H9 (cell line): ENCODE measurements at regions not wholly inside any gene's neighbourhood (a gene's known extent, or its start where the extent isn't known, plus 50 kb on each side); places are given as distances from the start of the nearest gene placed in this dataset.

ENCODE experiments used
- DNase-seq: peaks from one replicate; pipeline ENCODE4 v3.0.0-alpha.2; 2017
- H2AFZ ChIP-seq: one replicate; pipeline ENCODE4 v1.6.1; 2013; ENCODE audit warnings: mild to moderate bottlenecking, low read length, control low read depth, moderate library complexity
- H2AK5ac ChIP-seq: 2 replicates; pipeline ENCODE4 v1.6.1; 2013; ENCODE audit warnings: low read length, control low read depth, mixed read lengths; ENCODE audit not compliant: insufficient read length
- H2BK120ac ChIP-seq: one replicate; pipeline ENCODE4 v1.6.1; 2013; ENCODE audit warnings: low read depth, mild to moderate bottlenecking, low read length, control low read depth, inconsistent platforms; ENCODE audit not compliant: poor library complexity, severe bottlenecking
- H2BK12ac ChIP-seq: 2 replicates; pipeline ENCODE4 v1.6.1; 2013; ENCODE audit warnings: low read length, control low read depth, mixed read lengths, low read depth; ENCODE audit not compliant: insufficient read length
- H2BK15ac ChIP-seq: 2 replicates; pipeline ENCODE4 v1.6.1; 2013; ENCODE audit warnings: low read depth, low read length, control low read depth
- H2BK20ac ChIP-seq: one replicate; pipeline ENCODE4 v1.6.1; 2013; ENCODE audit warnings: low read depth, mild to moderate bottlenecking, low read length, control low read depth, inconsistent platforms; ENCODE audit not compliant: poor library complexity, severe bottlenecking
- H2BK5ac ChIP-seq: 2 replicates; pipeline ENCODE4 v1.6.1; 2013; ENCODE audit warnings: low read length, control low read depth, mixed read lengths; ENCODE audit not compliant: insufficient read length
- H3K14ac ChIP-seq: 2 replicates; pipeline ENCODE4 v1.6.1; 2013; ENCODE audit warnings: low read length, control low read depth; ENCODE audit not compliant: insufficient read depth
- H3K18ac ChIP-seq: 2 replicates; pipeline ENCODE4 v1.6.1; 2013; ENCODE audit warnings: low read depth, mild to moderate bottlenecking, mixed read lengths, low read length, control low read depth; ENCODE audit not compliant: insufficient read length
- H3K23ac ChIP-seq: 2 replicates; pipeline ENCODE4 v1.6.1; 2013; ENCODE audit warnings: low read length, control low read depth, mixed read lengths, low read depth; ENCODE audit not compliant: insufficient read length
- H3K23me2 ChIP-seq: 2 replicates; pipeline ENCODE4 v1.6.1; 2013; ENCODE audit warnings: low read depth, mild to moderate bottlenecking, mixed read lengths, low read length, control low read depth; ENCODE audit not compliant: insufficient read length, poor library complexity, severe bottlenecking
- H3K27ac ChIP-seq: 2 replicates; pipeline ENCODE4 v1.5.1; 2013; ENCODE audit warnings: low read length, control low read depth, mixed read lengths, low read depth; ENCODE audit not compliant: insufficient read length
- H3K27me3 ChIP-seq: 2 replicates; pipeline ENCODE4 v1.6.1; 2013; ENCODE audit warnings: low read length, control low read depth, inconsistent platforms; ENCODE audit not compliant: insufficient read depth
- H3K4ac ChIP-seq: 2 replicates; pipeline ENCODE4 v1.6.1; 2013; ENCODE audit warnings: low read depth, mild to moderate bottlenecking, control low read depth, inconsistent platforms, low read length, moderate library complexity
- H3K4me1 ChIP-seq: 2 replicates; pipeline ENCODE4 v1.6.1; 2013; ENCODE audit warnings: low read length, control low read depth, inconsistent platforms; ENCODE audit not compliant: insufficient read depth
- H3K4me2 ChIP-seq: 2 replicates; pipeline ENCODE4 v1.6.1; 2013; ENCODE audit warnings: low read length, control low read depth, mixed read lengths; ENCODE audit not compliant: insufficient read length, insufficient read depth
- H3K56ac ChIP-seq: 2 replicates; pipeline ENCODE4 v1.6.1; 2013; ENCODE audit warnings: low read depth, mild to moderate bottlenecking, mixed read lengths, low read length, control low read depth; ENCODE audit not compliant: insufficient read length
- H3K79me1 ChIP-seq: 2 replicates; pipeline ENCODE4 v1.6.1; 2013; ENCODE audit warnings: low read depth, mild to moderate bottlenecking, moderate library complexity, low read length, control low read depth, inconsistent platforms; ENCODE audit not compliant: insufficient read depth, poor library complexity, severe bottlenecking
- H3K79me2 ChIP-seq: 2 replicates; pipeline ENCODE4 v1.6.1; 2013; ENCODE audit warnings: low read length, control low read depth, inconsistent platforms; ENCODE audit not compliant: insufficient read depth
- H3K9ac ChIP-seq: 2 replicates; pipeline ENCODE4 v1.6.1; 2013; ENCODE audit warnings: low read length, control low read depth, mixed read lengths; ENCODE audit not compliant: insufficient read length; ENCODE audit errors: extremely low read depth
- H3K9me3 ChIP-seq: one replicate; pipeline ENCODE4 v1.6.1; 2013; ENCODE audit warnings: low read depth, low read length, inconsistent platforms; ENCODE audit not compliant: control insufficient read depth
- H3T11ph ChIP-seq: one replicate; pipeline ENCODE4 v1.6.1; 2013; ENCODE audit warnings: mild to moderate bottlenecking, low read length, control low read depth, inconsistent platforms
- H4K20me1 ChIP-seq: one replicate; pipeline ENCODE4 v1.6.1; 2013; ENCODE audit not compliant: control insufficient read depth, insufficient read length, insufficient read depth
- H4K5ac ChIP-seq: 2 replicates; pipeline ENCODE4 v1.6.1; 2013; ENCODE audit warnings: low read depth, mild to moderate bottlenecking, mixed read lengths, low read length, control low read depth; ENCODE audit not compliant: insufficient read length
- H4K8ac ChIP-seq: replicated peaks from 2 replicates; pipeline ENCODE4 v1.6.1; 2013; ENCODE audit warnings: low read length, control low read depth, mixed read lengths, low read depth; ENCODE audit not compliant: insufficient read length
- H4K91ac ChIP-seq: 2 replicates; pipeline ENCODE4 v1.6.1; 2013; ENCODE audit warnings: low read depth, mild to moderate bottlenecking, moderate library complexity, mixed read lengths, low read length, control low read depth; ENCODE audit not compliant: insufficient read length
- H3K27ac Mint-ChIP-seq, 3 experiments: 2 replicates in 2 of 3; 3 replicates in 1 of 3; pipeline ENCODE4 v1.8.0; 2020 to 2021; ENCODE audit warnings: mixed read lengths in 3 of 3, mild to moderate bottlenecking in 1 of 3, moderate library complexity in 1 of 3
- H3K27me3 Mint-ChIP-seq: 2 replicates; pipeline ENCODE4 v1.8.0; 2021; ENCODE audit warnings: low read depth, mild to moderate bottlenecking, moderate library complexity, mixed read lengths
- H3K36me3 Mint-ChIP-seq, 3 experiments: 2 replicates in 2 of 3; 3 replicates in 1 of 3; pipeline ENCODE4 v1.8.0; 2020 to 2021; ENCODE audit warnings: low read depth in 3 of 3, mixed read lengths in 3 of 3; ENCODE audit not compliant: insufficient read depth in 1 of 3
- H3K4me1 Mint-ChIP-seq, 2 experiments: 2 replicates each; pipeline ENCODE4 v1.8.0; 2020; ENCODE audit warnings: mixed read lengths in 2 of 2
- H3K4me3 Mint-ChIP-seq, 2 experiments: 2 replicates in 1 of 2; 3 replicates in 1 of 2; pipeline ENCODE4 v1.8.0; 2020 to 2021; ENCODE audit warnings: mild to moderate bottlenecking in 2 of 2, mixed read lengths in 2 of 2, moderate library complexity in 1 of 2
- H3K9me3 Mint-ChIP-seq, 2 experiments: 2 replicates in 1 of 2; 3 replicates in 1 of 2; pipeline ENCODE4 v1.8.0; 2020; ENCODE audit warnings: mild to moderate bottlenecking in 2 of 2, mixed read lengths in 2 of 2, moderate library complexity in 1 of 2
- WGBS: extraction: QIAGEN DNeasy Blood & Tissue Kit; methylation state at CpG from one replicate; pipeline ENCODE4 v1.1.7; 2013; ENCODE audit warnings: missing lambda C conversion rate, low lambda C conversion rate, mixed read lengths; ENCODE audit not compliant: insufficient read length; ENCODE audit errors: extremely low coverage; 5-methylcytosine and 5-hydroxymethylcytosine counted together
- TF ChIP-seq, protein P1 (sequence below): fragments of 200-600 bp; sonication (generic); conservative IDR thresholded peaks from 3 replicates; pipeline ENCODE4 v1.8.0; 2021; ENCODE audit warnings: antibody characterized with exemption, mild to moderate bottlenecking

DNA sequence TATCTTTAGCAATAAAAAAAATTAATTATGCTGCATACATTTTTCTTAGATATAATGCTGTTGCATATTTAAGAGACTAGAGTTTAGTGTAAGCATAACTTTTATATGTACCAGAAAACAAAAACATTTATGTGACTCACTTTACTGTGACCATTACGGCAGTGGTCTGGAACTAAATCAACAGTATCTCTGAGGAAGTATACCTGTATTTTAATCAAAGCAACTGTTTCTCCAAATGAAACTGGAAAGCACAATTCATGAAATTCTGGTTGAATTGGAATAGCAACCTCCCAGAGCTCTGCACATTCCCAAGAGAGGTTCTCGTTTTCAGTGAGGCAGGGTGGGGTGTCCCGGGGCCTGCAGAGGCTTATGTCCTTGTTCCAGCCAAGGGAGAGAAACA, 112.2 kb upstream of the TACR1 start:
- Histone ChIP-seq H4K20me1 (no peaks in the 10 kb centered on the region), H2AK5ac (no peak overlapping the region), H3K4me2 (no peak overlapping the region), H3K4ac (no peak overlapping the region), H3K79me2 (no peaks in the 10 kb centered on the region), H3K79me1 (no peaks in the 10 kb centered on the region), H4K8ac (no peak overlapping the region), H3K27ac (no peak overlapping the region), H2BK5ac (no peak overlapping the region), H3K14ac (no peak overlapping the region), H2BK20ac (no peak overlapping the region), H3K27me3 (no peaks in the 10 kb centered on the region), H3K56ac (no peak overlapping the region), H3K23me2 (no peaks in the 10 kb centered on the region), H4K5ac (no peak overlapping the region), H2BK120ac (no peak overlapping the region), H3K9ac (no peak overlapping the region), H2BK12ac (no peak overlapping the region), H3K18ac (no peak overlapping the region), H4K91ac (no peak overlapping the region), H3T11ph (no peak overlapping the region), H3K4me1 (no peaks in the 10 kb centered on the region), H3K23ac (no peak overlapping the region), H3K9me3 (no peaks in the 10 kb centered on the region), H2BK15ac (no peak overlapping the region), H2AFZ (no peak overlapping the region)
- no peaks in the 10 kb centered on the region; a peak in 1 of 7 replicates for H3K36me3 Mint-ChIP-seq
- H3K9me3 Mint-ChIP-seq: no peaks in the 10 kb centered on the region
- WGBS: no CpG with 5 or more reads among the region's 3 CpGs
- H3K27me3 Mint-ChIP-seq: no peaks in the 10 kb centered on the region
- H3K27ac Mint-ChIP-seq: peak overlapping the region in 1 of 3 experiments; percentile 35; a peak in 1 of 7 replicates
- H3K4me3 Mint-ChIP-seq: no peak overlapping the region
- H3K4me1 Mint-ChIP-seq: peaks cover 2 to 3% of the 10 kb centered on the region in 2 experiments; a peak in 3 of 4 replicates
- no peak for DNase-seq
- TF ChIP-seq, protein P1, sequence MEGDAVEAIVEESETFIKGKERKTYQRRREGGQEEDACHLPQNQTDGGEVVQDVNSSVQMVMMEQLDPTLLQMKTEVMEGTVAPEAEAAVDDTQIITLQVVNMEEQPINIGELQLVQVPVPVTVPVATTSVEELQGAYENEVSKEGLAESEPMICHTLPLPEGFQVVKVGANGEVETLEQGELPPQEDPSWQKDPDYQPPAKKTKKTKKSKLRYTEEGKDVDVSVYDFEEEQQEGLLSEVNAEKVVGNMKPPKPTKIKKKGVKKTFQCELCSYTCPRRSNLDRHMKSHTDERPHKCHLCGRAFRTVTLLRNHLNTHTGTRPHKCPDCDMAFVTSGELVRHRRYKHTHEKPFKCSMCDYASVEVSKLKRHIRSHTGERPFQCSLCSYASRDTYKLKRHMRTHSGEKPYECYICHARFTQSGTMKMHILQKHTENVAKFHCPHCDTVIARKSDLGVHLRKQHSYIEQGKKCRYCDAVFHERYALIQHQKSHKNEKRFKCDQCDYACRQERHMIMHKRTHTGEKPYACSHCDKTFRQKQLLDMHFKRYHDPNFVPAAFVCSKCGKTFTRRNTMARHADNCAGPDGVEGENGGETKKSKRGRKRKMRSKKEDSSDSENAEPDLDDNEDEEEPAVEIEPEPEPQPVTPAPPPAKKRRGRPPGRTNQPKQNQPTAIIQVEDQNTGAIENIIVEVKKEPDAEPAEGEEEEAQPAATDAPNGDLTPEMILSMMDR: no peak
